ENCODE measurements at regions not wholly inside any gene's neighbourhood (a gene's known extent, or its start where the extent isn't known, plus 50 kb on each side); places are given as distances from the start of the nearest gene placed in this dataset.
"Not testable (repeated sequence)": the region's sequence is repeated elsewhere in the genome, so short reads cannot be mapped to it uniquely, and the experiment has no call there.

DNA sequence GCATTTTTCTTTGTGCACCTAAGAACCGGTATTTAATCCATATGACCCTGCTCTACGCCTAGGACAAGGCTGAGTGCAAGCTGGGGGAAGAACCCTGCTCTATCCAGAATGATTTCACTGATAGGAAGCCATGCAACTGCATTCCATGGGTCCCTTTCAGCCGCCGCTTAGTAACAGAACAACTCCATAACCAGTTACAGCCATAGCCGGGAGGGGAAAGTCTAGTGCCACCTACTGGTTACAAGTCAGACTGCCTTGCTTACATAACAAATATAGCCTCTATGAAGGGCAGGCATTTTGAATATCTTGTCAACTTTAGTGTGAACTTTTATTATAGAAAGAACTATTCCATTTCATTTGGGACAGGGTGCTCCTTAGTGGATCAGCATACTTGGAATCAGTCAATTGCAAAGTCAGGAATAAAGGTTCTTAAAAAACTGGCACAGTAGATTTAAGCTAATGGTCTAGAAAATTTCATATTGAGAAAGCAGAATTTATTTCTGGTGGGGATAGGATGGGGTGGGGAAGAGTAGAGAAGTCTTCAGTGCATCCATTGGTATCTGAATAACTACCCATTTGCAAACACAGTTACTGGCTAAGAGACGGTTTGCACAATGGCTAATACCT, 521.7 kb downstream of the ADRA2A start:
- DNase-seq (ENCODE audit: low read depth), result peak; percentile 8

DNA sequence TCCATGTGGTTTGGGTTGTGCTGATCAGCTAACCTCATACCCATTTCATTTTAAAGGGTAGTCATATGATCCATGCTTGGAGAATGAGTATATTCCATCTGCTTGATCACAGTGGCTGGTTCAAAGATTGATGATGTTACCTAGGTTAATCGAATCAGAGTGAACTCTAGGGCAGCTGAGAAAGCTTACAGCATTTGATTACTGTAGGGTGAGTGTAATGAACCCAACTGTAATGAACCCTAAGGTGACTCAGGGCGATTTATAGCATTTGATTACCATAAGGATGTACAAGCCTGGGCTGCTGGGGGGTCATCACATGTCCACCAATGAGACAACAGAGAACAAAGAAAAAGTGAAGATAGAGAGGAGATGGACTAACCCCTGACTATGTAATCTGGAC, 523.1 kb downstream of the ADRA2A start:
- DNase-seq (ENCODE audit: low read depth), result no peak

DNA sequence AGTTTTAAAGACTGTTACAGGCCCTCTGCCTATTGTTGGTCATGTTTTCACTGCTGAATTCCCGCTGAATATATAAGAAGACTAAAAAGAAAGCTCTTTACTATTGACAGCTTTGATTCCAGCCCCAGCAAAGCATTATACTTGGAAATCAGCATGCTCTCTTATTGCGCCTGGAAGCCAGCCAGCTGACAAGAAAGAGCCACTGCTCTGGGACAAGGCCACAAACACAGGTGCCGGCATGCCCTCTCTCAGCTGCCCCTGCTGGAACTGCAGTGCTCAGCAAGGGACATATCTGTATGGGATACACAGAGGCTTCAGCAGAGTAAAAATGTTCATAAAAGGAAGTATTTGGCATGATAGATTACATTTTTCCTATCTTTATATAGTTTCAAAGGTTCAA, 523.9 kb downstream of the ADRA2A start:
- DNase-seq (ENCODE audit: low read depth), result no peak

DNA sequence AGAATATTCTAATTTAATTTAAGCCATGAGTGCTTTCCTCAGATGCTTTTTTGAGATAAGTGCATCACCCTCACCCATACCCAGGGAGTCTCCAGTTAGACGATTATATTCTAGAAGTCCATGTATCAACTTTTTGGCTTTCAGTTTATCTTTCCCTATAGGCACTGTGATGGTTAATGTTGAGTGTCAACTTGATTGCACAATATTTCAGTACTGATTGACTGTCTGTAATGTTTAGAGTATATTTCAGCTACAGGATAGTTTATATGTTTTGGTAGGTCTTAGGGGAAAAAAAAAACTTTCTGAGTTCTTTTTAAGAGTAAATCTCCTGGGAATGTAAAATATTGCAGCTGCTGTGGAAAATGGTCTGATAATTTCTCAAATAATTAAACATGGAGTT, 535.4 kb downstream of the ADRA2A start:
- no peak for DNase-seq (ENCODE audit: low read depth)

DNA sequence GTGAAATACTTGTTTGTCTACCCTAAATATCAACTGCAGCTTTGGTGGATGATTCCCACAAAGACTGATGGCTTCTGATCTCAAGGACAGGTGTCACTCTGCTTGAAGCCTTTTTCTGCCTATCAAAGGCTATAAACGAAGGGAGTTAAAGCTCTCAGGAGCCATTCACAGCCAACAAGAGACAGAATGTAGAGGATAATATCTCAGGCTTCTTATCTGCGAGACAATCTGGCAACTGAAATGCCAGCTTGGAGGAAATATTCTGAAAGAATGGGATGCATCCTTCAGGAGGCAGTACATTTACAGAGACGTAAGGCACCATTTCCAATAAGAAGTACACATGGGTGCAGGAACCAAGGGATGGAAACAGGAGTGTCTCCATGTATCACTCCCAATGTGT, 549.4 kb downstream of the GPAM start:
- no peak for DNase-seq (ENCODE audit: low read depth)

DNA sequence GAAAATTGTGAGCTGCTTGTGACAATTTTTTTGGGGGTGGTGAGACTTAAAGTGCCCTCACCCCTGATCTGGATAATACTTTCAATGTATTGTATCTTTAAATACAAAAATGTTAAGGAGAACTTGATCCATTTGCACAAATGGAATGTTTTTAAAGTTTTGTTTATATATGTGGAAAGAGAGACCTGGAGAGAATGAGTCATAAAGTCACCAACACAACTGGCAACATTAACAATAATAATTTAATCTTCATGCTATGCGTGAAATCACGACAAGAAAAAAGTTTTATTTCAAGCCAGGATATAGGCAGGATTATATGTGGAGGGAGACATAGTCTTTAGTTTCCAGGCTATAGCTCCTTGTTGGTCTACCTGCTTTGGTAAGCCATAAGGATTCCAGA, 537.5 kb downstream of the GPAM start:
- no peak for DNase-seq (ENCODE audit: low read depth)

DNA sequence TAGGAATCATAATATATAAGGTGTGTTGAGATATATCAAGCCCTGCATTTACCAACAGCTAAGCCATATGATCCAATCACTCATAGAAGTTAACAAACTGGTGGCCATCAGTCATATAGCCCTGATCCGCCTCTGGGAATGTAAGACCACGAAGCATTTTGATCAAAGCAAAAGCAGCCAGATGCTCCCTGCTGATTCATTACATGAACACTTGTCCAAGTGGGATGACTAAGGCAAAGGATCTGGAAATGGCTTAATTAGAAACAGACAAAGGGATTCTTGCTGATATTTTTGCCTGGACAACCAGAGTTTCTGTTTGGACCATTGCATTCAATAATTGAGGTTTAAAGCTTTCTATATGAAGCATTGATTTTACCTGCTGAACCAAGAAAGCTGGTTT, 535.5 kb downstream of the GPAM start:
- DNase-seq (ENCODE audit: low read depth), result peak; percentile 1

DNA sequence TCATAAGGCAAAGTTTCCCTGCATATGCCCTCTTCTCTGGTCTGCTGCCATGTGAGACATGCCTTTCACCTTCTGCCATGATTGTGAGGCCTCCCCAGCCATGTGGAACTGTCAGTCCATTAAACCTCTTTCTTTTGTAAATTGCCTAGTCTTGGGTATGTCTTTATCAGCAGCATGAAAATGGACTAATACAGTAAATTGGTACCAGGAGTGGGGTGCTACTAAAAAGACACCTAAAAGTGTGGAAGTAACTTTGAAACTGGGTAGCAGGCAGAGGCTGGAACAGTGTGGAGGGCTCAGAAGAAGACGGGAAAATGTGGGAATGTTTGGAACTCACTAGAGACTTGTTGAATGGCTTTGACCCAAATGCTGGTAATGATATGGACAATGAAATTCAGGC, 534.5 kb downstream of the GPAM start:
- not testable (repeated sequence) for DNase-seq (ENCODE audit: low read depth)

DNA sequence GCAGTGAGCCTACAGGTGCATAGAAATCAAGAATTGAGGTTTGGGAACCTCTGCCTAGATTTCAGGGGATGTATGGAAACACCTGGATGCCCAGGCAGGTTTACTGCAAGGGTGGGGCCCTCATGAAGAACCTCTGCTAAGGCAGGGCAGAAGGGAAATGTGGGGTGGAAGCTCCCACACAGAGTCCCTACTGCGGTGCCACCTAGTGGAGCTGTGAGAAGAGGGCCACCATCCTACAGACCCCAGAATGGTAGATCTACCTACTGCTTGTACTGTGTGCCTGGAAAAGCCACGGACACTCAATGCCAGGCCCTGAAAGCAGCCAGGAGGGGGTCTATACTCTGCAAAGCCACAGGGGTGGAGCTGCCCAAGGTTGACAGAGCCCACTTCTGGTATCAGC, 533.5 kb downstream of the GPAM start:
- DNase-seq (ENCODE audit: low read depth), result no peak

DNA sequence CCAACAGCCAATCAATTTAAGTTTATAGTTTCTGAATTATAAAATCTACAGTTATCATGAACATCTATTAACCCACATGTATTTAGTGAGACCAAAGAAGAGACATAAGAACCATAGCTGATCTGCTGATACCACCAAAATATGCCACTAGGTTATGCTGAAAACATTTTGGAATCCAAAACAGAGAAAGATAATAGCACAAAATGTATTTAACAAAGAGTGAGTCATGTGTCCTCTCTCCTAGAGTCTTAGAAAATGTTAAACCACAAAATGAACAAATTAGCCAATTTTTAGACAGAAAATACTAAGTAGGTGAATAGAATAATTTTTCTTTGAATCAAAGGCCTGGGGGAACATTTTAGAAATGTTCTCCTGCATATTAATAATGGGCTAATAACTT, 527.5 kb downstream of the GPAM start:
- no peak for DNase-seq (ENCODE audit: low read depth)

DNA sequence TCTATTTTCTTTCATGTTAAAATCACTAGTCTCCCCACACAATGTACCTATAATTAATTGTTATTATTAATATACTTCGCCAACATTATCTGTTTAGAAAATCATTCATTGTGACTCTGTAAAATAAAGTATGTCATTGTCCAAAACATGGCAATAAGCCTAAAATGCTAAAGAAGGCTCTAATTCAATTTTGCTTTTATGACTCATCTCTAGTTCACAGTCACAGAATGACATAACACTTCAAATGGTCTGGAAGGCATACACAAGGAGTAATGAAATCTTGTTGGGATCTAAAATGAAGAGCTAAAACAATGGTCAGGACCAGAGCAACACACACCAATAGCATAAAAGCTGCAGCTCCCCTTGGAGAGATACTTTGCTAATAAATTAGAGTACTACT, 505.8 kb downstream of the GPAM start:
- no peak for DNase-seq (ENCODE audit: low read depth)

DNA sequence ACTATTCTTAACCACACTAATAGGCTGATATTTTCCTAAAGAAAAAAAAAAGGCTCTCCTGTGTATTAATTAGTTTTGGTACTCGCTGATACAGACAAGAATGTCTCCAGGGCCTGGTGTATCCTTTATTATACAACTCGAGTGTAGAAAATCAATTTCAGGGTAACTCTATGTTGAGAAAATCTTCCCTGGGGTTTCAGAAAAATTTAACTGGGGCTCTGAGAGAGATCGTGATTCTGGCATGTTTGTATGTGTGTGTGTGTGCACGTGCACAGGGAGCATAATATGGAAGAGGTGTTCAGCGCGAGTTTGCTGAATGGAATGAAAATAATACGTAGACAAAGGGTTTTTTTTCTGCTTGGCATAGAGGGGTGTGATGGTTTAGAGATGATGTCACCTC, 496.8 kb downstream of the GPAM start:
- DNase-seq (ENCODE audit: low read depth), result no peak

DNA sequence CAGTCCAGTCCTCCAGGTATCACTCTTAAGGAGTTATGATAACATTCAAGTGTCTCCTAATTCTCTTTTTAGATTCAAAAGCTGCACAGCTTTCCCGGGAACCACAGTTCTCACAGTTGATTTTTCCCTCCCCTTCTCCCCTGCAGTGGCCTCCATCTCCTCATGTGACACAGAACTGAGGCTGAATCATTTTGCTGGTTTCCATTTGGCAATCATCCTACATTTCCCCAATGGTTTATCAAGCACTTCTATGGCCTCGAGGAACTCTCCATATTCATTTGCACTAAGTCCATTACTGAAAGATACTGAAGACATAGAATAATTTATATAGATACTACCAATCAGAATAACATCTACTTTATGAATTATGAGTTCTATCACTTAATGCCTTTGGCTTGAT, 484.9 kb downstream of the GPAM start:
- DNase-seq (ENCODE audit: low read depth), result no peak

DNA sequence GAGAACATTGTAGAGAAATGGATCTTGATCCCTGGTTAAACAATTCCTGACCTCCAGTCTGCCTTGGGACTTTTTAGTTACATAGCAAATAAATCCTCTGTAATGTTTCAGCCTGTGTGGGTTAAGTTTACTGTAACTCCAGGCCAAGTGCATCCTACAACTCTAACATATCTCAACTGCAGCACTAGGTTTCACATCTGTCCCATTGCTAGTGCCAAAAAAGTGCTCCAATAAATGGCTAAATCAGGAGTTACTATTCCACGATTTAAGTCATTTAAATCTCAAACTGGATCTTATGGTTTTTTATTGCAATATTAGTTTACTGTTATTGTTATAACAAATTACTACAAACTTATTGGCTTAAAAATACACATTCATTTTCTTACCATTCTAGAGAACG, 479.6 kb downstream of the GPAM start:
- DNase-seq (ENCODE audit: low read depth), result no peak

DNA sequence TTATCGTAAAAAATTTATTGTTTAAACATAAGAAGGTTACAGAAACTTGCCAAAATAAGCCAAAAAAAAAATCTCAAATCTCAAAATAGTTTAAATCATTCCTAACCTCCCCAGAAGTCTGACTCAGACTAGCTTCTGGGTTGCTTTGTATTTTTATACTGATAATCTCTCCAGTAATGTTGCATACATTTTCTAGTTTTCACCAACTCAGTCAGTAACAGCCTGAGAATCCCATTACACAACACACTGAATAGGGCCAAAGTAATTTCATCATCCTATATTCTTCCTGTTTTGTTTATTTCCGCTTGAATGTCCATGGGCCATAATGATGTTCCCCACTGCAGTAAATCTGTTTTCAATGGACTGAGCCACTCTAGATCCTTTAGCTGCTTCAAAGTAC, 478.5 kb downstream of the GPAM start:
- no peak for DNase-seq (ENCODE audit: low read depth)

DNA sequence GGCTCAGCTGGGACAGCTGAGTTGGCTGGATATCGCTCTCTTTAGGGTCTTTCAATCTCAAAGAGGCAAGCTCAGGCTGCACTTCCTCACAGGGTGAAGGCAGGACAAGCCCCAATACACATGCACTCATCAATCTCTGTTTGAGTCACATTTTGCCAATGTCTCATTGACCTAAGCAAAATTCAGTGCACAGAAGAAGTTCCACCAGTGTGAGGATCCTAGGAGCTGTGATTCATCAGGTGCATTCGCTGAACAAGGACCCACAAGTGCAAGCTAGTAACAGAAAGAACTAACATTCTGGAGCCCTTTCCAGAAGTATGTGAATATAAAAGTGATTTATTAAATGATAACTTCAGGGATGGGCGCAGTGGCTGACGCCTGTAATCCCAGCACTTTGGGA, 477.2 kb downstream of the GPAM start:
- DNase-seq (ENCODE audit: low read depth), result no peak

DNA sequence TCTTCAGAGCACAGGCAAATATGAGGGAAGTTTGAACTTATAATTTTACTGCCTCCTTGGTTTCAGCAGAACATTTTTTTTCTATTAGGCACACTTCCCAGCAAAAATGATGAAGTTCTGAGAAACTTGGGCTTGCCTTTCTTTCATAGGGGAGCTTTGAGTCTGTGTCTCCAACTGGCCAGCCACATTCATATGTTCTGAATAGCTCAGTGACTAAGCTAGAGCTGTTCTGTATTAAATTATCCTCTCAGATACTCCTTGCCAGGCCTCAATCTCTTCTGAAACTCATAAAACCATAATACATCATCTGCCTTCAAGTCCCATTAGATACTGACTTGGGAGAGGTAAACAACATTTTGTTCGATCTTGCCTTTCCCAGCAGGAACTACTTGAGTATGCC, 476.5 kb downstream of the GPAM start:
- DNase-seq (ENCODE audit: low read depth), result no peak

DNA sequence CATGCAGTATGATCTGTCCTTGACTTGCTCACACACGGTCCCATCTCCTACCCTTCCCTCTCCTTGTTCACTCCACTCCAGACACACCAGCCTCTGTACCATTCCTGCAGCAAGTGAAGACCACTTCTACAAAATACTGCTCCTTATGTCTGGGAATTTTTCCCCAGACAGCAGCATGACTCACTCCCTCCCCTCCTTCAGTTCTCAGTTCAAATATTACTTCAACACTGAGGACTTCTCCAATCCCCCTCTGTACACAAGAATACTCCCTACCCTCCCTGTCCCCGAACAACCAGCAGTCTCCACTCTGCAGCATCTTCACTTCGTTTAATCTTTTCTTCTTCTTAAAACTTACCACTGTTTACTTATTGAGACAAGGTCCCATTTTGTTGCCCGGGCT, 474.0 kb downstream of the GPAM start:
- no peak for DNase-seq (ENCODE audit: low read depth)

DNA sequence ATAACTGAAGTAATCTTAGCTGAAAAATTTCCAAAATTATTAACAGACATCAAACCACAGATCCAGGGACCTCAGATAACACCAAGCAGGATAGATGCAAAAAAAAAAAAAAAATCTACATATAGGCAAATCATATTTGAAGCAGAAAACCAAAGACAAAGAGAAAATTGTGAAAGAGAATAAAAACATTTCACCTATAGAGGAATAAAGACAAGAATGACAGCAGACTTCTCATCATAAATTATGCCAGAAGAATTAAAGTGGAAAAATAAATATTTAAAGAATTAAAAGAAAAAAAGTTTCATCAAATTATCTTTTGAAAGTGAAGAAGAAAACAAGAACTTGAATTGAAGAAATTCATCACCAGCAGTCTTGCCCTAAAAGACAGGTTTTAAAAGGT, 467.5 kb downstream of the GPAM start:
- no peak for DNase-seq (ENCODE audit: low read depth)

DNA sequence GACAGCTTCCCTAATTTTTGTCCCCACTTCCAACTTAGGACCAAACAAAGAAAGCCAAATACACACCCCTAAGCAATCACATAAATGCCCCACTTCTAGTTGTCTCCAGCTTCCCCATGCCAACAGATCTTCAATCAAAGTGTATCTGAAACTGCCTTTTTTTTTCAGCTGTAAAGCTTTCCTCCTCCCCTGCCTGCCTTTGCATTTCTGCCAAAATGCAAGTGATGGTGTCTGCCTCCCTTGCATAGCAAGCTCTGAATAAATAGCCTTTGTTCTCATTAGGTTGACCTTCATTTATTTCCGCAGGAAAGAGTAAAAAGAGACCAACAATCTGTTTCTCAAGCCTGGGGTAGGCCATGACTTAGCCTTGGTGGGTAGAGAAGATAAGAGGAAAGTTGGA, 459.4 kb downstream of the GPAM start:
- no peak for DNase-seq (ENCODE audit: low read depth)

DNA sequence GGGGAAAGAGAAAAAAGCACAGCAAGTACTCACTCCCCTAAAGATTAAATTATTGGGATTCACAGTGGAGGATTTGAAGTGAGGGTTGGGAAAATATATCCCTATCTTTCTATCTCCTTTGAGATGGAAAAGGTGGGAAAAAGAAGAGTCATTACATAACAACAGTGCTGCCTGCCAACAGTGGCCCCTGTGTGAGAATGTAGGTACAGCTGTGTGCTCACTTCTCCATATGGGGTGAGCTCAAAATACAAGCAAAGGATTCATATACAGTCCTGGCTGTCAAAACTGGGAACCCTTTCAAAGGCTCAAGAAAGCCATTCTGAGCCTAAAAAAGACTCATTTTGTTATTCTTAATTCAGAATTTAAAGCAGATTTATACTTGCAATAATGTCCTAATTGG, 458.5 kb downstream of the GPAM start:
- DNase-seq (ENCODE audit: low read depth), result no peak

DNA sequence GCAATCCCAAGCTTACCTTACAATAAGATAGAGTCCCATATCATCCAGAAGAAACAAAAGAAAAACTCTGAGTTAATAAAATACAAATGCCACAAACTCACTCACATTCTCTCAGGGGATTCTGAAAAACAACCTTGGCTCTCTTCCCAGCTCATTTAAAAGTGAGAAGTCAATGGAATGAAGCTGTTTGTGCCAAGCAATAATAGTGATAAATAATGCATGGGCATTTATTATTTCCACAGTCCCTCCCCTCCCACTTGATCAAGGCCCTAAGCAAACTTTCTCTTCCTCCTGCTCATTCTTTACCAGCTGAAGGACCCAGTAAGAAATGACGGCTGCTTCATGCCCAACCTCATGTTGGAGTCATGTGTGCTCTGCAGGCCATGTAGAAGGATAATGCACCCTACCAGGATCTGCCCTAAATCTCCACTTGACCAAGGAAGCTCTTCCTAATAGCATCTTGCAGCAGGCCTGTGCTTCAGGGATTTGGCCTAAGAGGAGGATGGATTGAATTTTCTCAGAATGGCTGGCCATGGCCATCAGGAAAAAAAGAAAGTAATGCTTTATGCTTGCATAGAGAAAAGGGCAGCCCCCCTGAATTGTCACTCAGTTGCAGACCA, 451.3 kb downstream of the GPAM start:
- no peak for DNase-seq (ENCODE audit: low read depth)

DNA sequence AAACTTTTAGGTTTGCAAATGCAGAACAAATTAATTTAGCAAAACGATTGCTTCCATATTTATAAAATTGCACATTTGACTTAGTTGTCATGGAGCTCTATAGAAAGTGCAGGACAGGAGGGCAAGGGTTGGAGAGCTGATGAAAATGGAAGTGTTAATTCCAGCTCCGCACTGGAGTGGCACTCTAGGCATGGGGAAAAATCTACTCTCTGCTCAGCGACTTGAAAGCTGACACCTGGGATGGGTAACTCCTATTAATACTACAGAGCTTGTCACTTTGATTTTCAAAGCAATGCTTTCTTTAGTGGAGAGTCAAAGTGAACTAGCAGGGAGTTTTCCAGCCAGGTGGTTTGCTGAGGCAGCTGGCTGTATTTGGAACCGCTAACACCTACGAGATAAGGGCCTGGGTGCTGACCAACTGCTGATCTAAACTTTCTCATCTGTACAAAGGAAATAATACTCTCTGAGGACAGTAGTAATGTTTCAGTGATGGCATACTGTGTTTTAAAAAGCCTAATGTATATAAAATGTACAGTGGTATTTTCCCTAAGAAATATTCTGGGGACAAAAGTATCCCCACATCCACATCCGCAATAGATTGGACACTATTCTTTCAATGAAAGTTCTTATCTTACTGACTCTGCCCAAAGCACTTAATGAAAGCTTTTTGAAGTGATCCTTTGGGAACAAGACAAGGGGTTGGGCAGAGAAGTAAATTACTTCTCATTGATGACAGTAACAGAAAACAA, 444.3 kb downstream of the GPAM start:
- no peak for DNase-seq (ENCODE audit: low read depth)

DNA sequence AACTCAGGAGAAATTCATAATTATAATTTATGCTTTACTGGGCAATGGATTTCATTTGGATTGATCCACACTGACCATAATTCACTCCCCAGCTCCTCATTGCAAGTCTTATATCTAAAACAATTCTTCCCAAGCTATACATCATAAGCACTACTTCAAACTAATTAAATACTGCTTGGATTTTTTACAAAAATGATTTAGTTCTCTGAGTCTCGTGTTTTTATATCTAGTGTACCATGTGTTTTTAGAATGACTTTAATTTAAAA, 443.8 kb downstream of the GPAM start:
- DNase-seq (ENCODE audit: low read depth), result no peak

Data from non-pigmented ciliary epithelial cell (primary cell).